DMS79 (cell line): ENCODE measurements at regions not wholly inside any gene's neighbourhood (a gene's known extent, or its start where the extent isn't known, plus 50 kb on each side); places are given as distances from the start of the nearest gene placed in this dataset.

Experiments
- DNase-seq: peaks from one replicate; lab custom pipeline; 2025; lab: John Stamatoyannopoulos, UW

DNA sequence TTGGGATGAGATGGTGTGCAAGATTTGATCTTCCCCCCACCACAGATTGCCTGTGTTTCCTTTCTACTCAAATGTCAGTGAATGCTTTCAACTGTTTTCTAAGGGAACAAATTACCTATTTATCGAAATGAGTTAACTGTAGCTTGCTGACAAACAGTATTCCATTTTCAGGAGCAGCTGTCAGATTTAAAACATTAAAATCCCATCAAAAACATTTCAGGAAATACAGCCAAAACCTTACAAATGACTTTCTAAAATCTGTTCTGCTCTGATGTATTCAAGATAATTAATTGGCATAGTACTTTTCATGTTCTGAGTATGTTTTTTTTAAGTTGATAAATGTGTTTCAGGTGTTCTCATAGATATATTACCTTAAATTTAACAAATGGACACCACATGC lies 158.0 kb upstream of the DMRTA1 start:
- no peak for DNase-seq

DNA sequence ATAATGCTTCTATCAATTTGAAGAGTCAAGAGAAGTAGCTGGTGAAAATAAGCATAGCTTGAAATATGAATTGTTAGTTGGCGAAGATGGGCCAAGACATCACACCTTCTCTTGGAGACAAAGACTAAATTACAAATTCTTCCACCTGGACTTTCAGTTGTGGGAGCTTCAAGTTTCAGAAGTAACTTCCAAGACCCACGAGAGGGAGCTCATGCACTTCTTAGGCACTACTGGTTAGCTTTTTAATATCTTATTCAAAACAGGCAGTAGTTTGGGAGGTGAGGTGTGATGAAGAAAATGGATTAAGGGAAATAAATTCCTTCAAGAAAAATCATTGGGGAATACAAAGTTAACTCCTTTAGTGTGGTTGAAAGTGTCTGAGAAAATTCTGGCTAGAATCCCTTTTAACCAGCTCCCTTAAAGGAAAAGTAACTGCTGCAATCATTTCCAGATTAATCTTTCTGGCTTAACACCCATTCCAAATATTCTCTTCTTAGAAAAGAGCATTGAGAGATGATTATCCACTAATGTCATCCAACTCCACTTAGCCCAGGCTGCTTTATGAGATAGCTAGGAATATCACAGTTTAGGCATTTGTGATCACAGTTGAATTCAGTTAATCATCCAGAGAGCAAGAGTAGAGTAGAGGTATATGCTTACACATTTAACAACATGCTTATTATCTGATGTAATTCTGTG lies 139.5 kb upstream of the DMRTA1 start:
- no peak for DNase-seq

DNA sequence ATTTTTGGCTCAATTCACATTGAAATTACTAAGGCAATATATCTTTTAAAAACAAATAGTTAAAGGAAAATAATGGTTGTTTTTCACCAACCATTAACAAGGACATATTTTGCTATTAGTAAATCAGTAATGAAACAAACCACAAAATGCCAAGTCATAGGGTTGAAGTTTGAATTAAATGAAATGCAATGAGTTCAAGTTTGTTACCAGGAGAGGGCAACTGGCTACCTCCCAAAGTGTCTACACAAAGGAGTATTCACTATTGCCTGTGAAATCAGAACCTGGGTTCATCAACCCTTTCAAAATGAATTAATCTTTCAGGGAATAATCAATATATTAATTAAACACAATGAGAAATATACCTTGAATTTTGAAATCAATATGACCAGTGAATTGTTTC lies 138.4 kb upstream of the DMRTA1 start:
- DNase-seq = no peak

DNA sequence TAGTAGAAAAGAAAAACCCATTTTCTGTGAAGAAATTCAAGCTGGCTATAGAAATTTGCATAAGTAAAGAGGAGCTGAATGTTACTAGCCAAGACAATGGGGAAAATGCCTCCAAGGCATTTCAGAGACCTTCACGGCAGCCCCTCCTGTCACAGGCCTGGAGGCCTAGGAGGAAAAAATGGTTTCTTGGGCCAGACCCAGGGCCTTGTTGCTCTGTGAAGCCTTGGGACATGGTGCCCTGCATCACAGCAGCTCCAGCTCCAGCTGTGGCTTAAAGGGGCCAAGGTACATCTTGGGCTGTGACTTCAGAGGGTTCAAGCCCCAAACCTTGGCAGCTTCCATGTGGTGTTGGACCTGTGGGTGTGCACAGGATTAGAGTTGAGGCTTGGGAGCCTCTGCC lies 130.0 kb upstream of the DMRTA1 start:
- no peak for DNase-seq

DNA sequence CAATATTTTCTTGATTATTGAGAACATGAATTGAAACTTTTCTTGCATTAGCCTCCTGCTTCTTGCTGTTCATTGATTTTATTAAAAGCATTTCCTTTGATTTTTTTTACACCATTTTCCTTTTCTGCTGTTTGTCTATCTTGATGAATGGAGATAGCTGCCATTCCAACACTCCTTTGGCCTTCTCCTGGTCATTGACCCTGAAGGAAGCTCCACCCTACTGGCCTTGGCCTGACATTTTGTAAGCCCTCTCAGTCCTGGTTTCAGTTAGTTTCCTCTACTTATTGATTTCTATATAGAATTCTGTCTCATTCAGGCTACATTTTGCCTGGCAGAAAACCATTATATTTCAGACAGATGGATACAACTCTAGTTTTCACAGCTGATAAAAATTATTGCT lies 115.1 kb upstream of the DMRTA1 start:
- DNase-seq = no peak

DNA sequence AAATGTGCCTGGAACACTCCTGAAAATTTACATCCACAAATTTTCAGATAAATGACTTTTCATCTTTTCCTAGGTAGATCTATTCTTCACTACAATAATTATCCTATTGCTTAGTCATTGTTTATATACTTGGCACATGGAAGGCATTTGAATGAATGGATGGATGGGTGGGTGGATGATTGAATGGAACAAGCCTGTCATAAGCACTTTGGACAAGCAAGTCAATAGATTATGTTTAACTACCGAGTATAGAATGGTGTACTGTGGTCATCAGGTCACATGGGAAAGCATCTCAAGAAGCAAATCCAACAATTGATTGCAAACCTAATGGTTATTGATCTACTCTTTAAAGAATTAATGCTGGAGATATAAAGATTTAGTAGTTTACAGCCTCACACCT lies 114.4 kb upstream of the DMRTA1 start:
- DNase-seq = no peak

DNA sequence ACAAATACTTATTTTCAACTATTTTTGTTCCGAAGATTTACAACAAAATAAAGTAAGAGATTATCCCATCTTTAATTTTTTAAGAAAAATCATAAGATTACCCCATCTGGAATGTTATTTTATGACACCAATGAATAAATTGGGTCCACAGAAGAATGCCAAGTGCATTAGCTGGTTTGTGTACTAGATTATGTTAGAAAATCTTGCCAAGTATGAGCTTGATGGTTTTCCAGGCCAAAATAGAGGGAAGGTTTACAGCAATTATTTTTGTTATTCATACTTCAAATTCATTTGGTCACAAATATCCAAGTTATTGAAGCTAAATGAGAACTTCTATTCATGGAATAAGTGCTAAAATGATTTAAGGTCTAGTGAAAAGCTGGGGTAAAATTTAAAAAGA lies 109.4 kb upstream of the DMRTA1 start:
- no peak for DNase-seq

DNA sequence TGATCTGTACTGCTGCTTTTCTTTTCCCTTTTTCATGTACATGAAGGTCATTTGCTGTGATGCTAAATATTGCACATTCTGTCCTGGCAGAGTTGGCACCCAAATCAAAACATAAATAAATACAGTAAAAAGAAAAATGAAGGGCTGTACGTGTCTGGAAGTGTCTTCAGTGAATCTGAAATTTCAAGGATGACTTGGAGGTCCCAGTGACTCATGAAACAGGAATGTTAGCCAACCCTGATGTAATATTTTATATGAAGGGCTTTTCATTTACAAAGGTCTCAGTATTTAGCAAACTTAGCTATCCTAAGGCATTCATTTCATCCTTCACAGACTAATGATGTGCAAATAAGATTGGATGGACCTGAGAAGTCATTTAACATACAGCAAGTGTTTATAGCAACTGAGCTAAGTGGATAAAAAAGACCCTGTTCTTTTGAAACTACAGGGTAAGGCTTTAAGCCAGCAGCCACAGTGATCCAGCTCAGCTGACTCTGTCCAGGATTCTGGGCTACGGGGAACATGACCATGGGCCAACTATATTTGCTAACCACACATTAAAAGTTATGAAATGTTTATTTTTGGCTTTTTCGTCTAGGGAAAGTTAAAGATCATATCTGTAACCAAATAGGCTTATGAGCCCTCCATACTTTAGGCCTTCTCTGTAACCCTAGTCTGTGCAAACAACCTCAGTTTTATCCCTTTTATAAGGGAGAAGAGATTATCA lies 104.0 kb upstream of the DMRTA1 start:
- DNase-seq = no peak

DNA sequence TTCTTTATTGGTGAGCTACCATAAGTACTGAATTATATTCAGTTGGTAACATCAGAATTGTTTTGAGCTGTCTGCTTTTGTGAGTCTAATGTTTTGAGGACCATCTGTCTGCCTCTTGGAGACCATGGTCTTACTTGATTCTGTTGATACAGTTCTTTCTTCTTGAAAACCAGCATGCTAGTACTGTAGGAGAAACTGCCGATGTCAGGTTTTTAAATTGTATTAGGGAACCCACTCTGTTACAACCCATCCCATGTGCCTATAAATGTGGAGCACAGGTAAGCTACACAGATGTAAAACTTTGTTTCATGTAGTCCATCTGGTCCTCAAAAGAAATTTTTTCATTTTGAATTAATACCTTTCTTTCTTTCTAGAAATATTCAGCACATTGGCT lies 103.4 kb upstream of the DMRTA1 start:
- no peak for DNase-seq

DNA sequence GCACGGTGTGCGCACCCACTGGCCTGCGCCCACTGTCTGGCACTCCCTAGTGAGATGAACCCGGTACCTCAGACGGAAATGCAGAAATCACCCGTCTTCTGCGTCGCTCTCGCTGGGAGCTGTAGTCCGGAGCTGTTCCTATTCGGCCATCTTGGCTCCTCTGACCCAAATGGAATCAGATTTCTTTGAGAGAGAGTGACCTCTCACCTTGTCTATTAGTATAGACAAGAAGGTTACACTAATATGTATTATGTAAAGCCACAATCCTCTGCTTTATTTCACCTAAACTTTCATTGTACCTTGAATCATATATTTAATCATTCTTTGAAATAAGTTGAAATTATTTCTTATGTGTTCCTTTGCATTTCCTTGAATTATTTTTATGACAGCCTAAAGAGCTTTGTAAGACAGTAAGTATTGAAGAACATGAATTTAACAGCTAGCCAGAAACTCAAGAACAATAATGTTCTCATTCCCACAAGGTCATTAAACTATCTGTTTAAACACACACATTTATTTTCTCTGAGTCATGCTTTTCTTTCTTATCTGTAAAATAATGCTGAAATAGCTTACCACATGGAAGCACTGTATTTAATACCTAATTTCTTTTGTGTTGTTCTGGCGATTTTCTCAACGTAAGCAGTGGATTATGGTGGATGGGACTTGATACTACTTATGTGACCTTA lies 91.8 kb upstream of the DMRTA1 start:
- no peak for DNase-seq

DNA sequence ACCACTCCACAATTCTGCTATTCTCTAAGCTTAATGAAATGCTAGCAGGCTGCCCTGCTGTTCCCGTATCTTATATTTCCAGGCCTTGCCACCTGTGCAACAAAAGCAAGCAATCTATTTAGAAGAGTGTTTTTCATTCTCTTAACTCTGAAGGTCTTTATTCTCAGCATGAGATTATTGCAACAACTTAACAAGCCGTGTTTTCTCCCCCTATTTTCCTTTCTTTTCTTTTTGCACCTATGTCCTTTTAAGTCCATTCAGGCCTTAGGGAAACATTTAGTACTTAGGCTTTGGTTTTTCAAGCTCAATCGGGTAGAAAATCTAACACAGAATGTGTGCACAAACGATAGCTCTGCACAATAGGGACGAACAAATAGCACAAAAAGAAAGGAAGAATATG lies 89.6 kb upstream of the DMRTA1 start:
- DNase-seq = no peak

DNA sequence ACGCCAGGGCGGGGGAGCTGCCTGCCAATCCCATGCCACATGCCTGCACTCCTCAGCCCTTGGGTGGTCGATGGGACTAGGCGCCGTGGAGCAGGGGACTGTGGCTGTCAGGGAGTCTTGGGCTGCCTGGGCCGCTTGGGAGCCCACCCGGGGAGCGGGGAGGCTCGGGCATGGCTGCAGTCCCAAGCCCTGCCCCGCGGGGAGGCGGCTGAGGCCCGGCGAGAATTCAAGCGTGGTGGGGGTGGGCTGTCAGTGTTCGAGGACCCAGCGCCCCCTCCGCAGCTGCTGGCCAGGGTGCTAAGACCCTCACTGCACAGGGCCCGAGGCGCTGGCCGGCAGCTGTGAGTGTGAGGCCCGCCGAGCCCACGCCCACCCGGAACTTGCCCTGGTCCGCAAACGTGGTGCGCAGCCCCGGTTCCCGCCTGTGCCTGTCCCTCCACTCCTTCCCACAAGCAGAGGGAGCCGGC lies 83.2 kb upstream of the DMRTA1 start:
- DNase-seq = no peak

DNA sequence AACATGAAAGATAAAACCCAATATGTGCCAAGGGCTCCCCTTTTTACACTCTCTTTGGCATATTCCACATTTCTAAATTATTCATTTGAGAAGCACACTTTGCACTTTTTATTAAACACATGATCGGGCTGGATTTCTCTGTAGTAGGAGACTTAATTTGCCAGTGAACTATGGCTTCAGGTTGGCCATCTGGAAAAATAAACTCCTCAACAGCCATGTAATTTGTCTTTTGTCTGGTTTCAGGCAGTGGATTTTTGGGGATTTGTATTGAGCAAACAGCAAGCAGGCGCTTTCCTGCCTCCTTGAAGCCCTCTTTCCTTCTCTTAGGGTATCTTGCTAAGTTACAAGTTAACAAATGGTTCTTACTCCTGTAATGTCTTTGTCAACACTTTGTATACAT lies 73.0 kb upstream of the DMRTA1 start:
- no peak for DNase-seq

DNA sequence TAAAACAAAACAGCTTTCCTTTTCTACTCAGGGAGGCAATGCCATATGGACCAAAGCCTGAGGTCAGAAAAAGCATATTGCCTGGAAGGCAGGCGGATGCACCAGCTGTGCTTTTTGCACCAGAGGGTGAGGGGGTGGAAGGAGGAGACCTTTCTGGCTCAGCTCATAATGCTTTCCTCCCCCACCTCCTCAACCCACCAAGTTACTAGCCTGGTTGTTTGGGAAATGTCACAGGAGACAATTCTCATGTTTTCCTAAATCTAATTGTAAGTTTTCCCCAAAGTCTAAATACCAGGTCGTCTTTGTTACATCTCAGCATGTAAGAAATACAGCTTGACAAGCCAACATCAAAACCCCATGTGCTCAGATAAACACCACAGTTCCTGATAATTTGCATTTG lies 72.6 kb upstream of the DMRTA1 start:
- DNase-seq = no peak

DNA sequence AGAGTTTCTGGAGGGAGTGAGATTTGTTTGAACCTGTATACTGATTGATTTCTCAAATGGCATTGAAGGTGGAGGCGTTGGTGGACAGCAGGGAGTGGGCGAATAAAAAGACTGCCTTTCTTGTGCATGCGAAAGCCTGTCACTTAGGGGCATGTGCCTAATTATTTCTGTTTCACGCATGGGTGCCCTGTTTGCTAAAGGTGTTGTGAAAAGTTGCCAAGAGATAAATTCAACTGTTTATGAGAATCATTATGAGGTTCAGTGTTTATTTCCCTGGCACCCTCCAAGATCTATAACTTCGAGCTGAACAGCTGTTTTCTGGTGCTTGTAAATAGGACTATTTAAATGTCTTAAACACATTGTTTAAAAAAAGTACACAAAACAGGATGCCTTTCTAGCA lies 67.4 kb upstream of the DMRTA1 start:
- DNase-seq = no peak

DNA sequence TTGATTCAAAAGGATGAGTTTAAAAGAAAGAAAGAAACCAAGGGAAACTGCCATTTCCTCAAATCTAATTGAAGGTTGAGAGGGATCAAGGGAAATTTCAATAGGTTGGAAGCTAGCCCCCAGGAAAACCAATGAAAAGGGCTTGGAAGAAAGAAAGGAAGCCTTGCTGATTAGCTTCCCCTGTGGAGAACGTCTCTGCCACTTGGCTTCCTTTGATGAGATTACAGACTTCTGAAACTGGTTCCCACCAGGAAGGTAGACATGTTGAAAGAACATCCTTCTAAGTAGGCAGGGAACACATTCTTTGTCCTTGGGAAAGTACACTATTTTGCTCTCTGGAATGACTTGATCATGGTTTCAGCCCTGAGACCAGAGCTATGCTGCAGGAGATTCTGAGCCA lies 65.5 kb upstream of the DMRTA1 start:
- DNase-seq = no peak

DNA sequence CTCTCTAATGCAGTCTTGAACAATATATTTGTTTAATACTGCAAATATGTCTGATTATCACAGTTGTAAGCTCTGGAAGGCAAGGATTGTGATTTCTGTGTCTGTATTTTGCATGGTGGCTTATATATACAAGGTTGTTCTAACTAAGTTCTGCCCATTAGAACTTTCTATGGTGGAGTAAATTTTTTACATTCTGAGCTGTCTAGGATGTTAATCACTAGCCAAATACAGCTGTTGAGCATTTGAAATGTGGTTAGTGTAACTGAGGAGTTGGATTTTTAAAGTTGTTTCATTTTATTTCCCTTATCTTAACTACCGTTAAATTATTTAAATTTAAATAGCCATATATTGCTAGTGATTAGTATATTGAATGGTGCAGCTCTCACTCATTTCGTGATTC lies 64.3 kb upstream of the DMRTA1 start:
- no peak for DNase-seq

DNA sequence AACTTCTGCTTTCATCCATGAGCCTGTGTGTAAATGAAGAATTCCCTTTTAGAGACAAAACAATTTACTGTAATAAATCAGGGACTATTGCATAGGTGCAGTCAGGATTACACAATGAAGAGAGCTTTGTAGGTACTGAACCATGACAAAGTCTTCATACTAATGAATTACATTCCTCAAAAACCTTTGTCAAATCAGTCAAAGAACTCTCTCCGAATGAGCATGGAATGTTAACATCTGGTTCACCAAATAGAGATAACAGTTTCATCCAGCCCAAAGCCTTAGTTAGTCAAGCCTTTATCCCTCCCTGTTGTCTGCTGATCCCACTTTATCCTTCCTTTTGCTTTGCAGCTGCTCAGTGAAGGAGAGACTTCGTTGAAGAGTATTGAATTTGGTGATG lies 62.9 kb upstream of the DMRTA1 start:
- DNase-seq = no peak

DNA sequence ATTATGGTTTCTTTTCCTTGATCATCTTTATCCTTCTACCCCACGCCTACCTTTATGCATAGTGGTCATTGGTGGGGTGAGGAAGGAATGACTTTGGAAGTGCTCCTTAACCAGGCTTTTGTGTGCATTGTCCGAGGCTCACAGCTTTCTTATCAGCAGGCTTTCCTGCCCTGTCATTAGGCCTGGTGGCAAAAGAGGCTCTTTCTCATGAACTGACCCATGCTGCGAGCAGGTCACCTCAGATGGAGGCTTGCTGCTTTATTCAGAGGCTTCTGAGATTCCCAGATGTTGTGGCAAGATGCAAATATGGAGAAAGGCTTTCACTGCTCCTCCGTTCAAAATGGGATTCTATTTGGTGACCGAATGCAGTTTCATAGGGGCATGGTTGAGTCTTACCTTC lies 57.4 kb upstream of the DMRTA1 start:
- no peak for DNase-seq

DNA sequence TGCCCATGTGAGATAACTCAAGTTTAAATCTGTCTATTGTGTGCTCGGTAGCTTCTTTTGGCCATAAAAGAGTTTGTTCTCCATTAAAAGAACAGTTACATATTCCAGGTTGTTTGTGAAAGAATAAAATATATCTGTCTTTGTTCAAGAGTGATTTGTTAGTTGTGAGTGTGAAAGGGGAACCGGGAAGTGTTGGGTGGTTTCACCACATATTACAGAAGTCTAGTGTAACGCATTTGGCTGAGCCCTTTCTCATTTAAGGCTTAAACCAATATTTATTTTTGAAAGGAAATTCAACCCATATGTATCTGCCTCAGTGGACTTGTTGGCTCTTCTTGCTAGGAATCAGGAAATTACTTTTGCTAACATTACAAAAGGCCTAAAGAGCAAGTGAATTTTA lies 54.1 kb upstream of the DMRTA1 start:
- DNase-seq = no peak

DNA sequence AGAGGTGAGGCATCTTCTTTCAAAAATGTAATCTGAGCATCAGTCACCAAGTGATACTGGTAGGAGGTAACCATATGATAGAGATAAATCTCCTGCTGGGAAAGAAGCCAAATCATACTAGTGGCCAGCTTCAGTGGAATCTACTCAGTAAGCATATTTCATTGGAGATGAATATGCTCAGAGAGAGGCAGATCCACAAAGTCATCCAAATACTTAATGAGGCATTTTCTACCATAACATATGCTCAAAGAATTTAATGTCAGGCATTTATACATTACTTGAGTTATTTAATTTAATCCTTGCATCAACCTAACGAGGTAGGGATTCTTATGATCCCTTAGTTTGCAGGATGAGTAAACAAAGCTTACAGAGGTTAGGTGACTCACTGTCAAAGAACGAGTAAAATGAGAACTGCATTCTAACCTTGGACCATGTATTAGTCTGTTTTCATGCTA lies 50.9 kb upstream of the DMRTA1 start:
- no peak for DNase-seq
